NCI-H748 treated with DMSO at 0.1 percent for 48 hours (cell line): ENCODE measurements at regions not wholly inside any gene's neighbourhood (a gene's known extent, or its start where the extent isn't known, plus 50 kb on each side); places are given as distances from the start of the nearest gene placed in this dataset.
A peak's percentile ranks its signal among the peaks of the same experiment; 100 is the strongest.

Experiments
- DNase-seq: peaks from one replicate; lab custom pipeline; 2025; lab: John Stamatoyannopoulos, UW

DNA sequence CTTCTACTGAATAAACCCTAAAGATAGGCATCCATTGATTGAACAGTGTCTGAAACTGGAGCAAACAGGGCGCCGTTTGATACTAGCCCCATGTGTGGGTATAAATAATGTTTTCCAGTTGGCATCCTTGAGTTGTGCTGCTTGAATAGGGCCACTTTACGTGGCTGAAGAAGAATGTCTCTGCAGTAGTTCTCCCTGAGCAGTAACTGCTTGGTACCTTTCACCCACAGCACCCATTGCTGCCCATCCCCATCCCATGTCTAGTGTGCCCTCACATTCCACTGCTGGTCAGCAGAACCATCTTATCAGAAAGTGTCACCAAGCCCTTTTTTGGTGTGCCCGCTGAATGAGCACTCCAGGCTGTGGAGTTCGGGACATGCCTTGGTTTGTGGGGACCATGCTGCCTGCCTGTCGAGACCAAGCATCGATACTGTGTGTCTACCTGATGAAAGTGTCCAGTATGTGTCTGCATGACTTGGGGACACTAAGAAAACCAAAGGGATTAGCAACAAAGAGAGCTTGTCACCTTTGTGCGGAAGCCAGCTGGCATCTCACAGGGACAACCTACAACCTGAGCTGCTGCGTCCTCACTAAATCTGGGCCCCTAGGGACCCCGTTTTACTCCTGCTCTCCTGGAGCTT, 162.0 kb downstream of the TM9SF2 start:
- DNase-seq: no peak

DNA sequence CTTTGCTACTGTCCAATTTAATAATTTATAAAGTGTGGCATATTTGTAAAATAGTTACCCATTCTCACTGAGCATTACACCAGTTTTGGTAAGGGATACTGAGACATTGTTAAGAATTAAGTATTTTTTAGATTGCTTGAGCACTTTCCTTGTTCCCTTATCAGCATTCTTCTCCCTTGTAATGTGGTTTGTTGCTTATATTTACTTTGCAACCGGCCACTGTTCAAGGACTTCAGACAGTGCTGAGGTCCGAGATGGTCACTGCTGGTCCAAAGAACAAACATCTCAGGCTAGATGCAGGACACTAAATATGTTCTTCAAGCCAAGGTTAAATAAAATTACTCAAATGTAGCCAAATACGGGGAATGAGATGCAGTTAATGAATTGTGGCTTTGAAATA, 161.4 kb downstream of the TM9SF2 start:
- no peak for DNase-seq

DNA sequence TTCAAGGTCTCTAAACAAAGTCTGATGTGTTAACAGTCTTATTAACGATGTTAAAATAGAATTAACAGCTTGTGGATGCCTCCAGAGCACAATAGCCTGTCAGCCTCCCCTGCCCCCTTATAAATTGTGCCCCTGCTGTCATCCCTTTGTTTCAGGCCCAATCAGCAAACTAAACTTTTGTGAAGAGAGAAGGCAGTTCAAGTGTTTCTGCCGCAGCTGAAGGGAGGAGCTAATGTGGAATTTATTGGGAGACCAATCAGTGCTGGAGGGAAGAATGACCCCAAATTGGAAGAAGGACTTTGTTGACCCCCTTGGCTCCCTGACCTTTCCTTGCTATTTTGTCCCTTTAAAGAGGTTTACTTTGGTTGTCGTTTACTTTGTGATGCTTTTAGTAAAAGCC, 160.5 kb downstream of the TM9SF2 start:
- DNase-seq: peak; percentile 23

DNA sequence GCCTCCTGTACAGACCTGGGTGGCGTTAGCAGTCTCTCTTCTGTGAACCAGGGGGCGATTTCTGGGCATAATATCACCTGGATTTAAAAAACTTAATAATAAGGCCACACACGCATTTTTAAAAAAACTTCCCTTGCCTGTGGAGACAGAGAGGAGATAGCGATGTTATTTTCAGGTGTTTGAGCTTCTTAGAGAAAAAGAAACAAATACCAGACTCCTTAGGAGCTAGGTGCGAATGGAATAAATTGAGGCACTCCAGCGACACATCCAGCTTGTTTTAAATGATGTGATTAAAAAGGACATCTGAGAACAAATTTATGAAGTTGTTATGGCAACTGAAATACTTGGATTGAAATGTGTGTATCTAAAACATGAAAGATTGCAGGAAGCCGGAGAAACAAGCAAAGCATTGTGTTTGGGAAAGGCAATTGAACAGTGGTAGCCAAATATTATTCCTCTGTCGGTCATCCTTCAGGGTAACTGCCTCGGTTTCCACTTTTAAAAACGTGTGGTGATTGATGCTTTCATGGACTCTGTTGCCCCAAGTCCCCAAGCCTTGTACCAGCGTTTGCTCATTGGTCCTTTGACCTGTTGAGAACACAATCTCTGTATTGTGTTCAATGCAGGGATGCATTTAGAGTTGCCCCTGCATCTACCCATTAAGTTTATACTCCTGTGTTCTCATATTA, 158.7 kb downstream of the TM9SF2 start:
- DNase-seq: peak; percentile 62

DNA sequence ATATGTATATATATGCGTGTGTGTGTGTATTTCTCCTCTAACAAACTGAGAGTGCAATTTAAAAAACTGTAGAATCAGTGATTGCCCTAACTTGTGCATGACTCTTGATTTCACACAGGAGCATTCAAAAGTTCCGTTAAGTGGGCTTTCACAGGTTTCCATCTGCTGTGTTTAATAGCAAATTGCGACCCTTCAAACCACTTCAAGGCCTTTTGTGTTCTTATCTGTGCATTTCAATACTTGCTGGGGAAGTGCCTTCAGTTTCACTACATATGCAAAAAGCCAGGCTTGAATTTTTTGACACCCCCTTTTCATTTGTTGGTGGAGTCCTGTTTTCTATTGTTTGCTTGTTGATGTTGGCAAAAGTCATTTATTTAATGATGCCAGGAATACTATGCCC, 158.0 kb downstream of the TM9SF2 start:
- peak; percentile 64 for DNase-seq

DNA sequence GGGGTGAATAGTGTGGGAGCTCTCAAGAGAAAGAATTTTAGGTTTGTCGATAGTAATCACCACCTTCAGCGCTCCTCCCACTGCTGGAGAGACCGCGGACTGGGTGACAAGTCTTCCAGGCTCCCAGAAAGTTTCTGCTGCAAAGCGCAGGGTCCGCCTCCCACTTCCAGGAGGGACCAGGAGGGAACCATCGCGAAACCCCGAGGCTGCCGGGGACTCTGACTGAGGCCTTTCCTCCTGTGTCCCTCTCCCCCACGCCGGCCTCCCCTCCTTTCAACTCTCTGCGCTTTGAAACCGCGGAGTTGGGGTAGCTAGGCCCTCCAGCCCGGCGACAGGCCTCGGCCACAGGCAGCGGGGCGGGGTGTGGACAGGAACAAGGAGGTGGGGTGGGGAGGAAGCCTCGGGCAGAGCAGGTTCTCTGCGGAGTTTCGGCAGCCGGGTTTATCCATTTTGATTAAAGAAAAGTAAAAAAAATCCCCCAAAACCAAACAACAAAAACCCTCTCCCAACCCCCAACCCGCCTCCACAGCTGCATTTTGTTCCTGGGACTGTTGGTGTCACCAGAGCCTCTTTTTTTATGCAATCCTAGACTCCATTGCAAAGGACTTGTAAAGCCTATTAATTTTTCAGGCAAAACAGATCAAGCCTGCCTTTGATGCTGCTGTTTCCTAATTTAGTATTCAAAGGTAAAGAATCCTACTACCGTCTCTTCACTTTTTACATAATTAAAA, 157.2 kb downstream of the TM9SF2 start:
- peak; percentile 90 for DNase-seq

DNA sequence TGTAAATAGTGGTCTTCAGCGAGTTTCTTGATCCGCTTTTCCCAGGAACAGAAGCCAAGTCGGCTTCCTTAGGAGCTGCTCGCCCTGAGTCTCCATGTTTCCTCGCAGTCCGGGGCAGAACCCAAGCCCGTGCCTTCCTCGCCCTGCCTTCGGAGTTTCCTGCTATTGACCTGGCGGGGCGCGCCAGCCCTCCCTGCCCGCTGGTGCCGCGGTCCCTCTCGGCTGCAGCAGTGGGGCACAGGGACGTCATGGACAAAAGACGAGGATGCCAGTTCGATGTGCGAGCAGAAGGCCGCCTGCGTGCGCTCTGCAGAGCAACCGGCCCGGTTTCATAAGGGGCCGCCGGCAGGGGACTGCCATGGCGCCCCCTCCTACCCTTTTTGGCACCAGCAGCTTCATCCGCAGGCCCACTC, 156.6 kb downstream of the TM9SF2 start:
- DNase-seq: peak; percentile 73

DNA sequence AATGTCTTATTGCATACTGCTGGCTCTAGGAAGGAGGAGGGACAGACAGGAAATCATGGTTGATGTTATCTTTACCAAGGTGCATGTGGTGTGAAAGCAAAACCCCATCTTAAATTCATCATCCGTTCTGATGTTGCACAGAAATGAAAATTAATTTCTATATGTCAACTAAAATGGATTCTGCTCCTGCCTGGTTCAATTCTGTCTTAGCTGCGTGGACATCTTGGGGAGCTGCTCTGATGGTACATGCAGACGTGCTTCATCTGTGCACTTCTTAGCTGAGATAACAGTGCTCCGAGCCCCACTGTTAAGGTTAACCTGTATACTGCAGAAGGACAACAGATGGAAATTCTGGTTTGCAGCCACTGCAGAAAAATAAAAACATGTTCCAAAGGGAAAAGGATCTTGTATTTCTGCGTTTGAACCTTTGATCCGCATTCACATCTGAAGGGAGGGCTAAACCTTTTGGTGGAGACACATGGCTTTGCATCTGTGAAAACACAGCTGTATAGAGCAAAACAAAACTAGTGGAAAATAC, 155.6 kb downstream of the TM9SF2 start:
- DNase-seq: peak; percentile 61

DNA sequence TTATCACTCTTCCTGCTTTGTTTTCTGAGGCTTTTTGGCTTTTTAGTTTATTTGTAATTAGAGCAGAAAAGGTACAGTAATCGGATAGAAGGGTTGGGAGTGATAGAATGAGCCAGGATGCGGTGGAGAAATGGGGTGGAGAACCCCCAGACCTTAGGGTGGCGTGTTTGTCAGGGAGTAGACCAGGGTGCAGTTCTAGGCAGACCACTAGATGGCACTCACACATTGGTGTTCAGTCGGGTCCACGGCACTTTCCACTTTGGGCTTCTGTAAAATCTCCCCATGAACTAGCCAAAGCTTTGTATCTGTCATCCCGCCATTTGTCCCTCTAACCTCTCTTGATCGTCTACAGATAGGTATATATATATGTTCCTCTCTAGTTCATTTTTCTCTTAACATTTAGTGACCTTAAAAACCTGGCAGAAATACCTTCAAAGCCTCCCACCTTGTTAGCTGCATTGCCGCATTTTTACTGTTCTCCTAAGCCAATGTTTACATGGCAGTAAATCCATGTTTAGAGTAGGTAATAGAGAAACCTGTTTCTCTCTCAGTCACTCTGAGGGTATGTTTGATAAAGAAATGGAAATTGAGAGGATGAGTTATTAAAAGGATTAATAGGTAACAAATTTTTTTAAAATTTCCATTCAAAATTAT, 154.9 kb downstream of the TM9SF2 start:
- peak; percentile 94 for DNase-seq

DNA sequence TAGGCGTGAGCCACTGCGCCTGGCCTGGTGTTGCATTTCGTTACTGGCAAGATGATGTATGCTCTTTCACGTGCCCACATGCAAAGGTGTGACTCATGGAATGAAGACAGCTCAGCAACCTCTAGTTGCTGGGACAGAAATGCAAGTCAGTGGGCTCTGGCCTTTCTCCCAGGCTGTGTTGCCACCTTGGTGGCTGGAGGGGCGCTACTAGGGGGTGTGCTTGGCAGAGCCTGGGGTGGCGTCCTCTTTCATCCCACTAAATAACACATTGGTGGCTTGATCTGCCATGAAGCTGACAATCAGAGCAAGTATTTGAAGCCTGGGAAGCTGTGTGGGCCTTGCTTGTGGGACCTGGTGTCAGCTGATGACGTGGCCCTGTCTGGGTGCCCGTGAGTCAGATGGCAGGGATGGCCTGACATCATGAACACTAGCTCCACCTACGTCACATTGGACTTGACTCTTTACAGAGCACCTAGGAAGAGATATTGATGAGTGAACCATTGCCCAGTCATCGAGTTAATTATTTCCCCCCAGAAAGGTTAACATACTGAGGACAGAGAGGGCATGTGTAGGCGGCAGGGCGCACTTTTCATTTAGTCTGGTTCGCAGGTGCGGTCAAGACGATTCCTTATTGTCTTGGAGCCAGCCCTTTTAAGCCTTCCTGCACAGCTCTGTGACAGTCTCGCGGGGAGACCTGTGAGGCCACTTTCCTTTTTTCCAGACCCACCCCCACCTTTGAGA, 154.2 kb downstream of the TM9SF2 start:
- DNase-seq: no peak

DNA sequence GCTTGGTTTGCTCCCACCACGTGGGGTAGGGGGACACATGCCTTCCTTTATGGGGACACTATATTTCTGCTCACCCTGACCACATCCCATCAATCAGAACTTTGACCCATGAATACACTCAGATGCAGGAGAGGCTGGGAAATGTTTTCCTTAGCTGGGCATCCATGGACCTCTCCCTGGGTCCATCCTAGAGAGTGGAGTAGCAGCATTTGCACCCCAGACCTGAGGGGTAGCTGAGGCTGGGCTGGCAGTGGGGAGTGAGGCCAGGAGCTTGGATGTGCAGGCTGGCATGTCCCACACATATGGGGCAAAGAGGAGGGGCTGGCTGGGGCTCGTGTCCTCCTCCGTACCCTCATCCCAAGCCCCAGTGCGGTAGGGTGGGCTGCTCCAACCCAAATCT, 152.8 kb downstream of the TM9SF2 start:
- no peak for DNase-seq

DNA sequence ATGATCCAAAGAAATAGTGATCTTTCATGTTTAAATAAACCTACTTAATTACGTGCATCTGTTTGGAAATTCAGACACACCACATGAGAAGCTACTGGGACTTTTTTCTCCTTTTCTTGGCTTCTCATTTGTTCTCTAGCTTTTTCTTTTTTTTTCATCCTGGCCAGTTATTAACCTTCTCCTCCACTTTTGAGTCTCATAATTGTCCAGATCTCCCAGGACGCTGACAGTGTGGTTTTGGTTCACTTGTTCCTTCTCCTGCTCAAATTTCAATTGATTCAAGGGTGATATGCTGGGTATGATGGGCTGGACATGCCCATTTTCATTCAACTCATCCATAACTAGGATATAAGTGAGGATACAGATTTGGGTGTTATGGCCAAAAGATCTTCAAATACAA, 152.3 kb downstream of the TM9SF2 start:
- no peak for DNase-seq

DNA sequence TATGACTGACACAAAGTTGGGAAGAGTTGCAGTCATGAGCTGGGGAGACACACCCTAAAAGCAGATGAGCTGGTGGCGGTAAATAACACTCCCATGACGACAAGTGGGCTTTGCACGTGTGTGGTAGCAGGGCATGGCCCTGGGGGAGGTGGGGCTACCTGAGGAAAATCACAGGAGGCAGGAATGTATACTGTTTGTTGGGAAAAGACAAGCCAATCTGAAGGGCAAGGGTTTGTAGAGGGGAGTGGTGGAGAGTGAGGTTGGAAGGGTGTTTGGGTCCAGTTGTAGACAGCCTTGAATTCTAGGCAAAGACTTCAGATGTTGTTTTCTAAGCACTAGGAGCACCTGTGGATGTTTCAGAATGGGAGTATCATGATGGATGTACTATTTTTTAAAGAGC, 151.6 kb downstream of the TM9SF2 start:
- DNase-seq: no peak

DNA sequence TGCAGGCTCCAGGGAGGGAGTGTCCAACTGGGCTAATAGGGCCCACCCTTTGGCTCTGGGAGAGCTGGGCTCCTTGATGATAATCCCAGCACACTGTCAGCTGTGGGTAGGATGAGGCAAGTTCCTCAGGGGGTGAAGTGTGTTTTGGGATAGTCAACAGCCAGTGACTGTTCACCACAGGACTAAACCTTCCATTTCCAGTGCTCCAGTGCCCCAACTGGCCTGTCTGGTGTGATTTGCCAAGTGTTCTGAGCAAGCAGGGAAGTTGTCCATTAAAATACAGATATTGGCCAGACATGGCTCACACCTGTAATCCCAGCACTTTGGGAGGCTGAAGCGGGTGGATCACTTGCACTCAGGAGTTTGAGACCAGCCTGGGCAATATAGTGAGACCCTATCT, 150.9 kb downstream of the TM9SF2 start:
- DNase-seq: no peak

DNA sequence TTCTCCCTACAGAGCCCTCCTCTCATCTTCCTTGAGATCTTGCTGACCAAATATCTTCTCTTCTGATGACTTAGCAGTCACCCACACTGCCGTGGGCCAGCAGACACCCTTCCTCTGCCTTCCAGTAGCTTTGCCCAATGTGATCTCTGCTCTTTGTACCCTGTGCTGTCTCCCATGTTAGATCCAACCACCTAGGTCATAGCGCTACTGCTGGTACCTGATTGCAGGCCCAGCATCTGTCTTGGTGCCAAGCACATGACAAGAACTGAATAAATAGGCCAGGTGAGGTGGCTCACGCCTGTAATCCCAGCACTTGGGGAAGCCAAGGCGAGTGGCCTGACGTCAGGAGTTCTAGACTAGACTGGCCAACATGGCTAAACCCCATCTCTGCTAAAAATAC, 149.7 kb downstream of the TM9SF2 start:
- no peak for DNase-seq

DNA sequence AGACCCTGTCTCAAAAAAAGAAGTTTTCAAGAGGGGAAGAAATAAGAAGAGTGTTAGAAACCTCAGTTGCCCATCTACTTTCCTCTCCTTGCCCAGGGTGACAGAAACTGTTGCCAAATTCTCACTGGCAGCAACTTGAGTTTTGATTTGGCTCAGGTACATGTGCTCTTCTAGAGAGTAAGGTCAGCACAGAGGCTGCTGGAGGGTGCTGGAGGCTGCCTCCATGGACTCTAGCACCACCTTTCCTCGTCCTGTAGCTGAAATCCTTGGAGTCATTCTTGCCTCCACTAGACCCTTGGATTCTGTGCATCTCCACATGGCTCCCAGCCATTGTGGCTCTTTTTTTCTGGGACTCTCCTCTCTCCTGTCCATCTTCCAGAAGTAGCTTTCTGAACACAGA, 149.1 kb downstream of the TM9SF2 start:
- DNase-seq: no peak

DNA sequence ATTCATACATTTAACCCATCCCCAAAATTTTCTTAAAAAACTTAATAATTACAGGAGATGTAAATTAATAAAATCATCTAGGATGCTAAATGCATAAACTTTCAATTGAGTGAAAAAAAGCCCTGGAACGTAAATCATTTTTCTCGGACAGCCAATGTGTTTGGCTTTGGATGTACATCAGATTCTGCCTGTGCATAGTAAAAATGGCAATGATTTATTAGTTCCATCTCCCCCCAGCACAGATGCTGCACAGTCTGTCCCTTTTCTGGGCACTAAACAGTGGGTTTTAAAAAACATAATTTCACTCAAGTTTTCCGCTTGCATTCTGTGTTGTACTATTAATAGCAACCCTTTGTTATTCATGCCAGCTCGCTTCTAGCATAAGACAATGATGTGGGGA, 147.7 kb downstream of the TM9SF2 start:
- DNase-seq: no peak

DNA sequence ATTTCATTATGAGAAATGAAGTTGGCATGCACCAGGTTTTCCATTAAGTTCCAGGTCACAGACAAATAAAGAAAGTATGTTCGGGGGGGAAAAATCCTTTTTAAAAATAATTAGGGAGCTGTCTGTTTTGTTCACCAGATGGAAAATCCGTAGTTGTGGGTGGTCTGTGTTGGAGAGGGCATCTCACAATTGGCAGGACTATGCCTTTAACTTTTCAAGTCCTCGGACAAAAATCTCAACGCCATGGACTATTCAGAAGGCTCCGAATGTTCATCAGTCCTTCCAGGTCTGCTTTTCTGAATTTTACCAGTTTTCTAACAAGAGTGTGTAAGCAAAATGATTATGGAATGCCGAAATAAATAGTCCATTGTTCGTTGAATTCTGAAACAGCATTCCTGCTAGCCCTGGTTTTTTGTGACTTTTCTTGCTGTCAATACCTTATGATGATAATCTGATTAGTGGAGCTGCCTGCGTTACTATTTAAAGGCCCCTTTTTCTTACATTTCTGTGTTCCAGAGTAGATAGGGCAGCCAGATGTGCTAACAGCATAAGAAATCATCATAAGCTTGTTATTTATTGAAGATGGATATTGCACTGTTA, 146.9 kb downstream of the TM9SF2 start:
- DNase-seq: no peak

DNA sequence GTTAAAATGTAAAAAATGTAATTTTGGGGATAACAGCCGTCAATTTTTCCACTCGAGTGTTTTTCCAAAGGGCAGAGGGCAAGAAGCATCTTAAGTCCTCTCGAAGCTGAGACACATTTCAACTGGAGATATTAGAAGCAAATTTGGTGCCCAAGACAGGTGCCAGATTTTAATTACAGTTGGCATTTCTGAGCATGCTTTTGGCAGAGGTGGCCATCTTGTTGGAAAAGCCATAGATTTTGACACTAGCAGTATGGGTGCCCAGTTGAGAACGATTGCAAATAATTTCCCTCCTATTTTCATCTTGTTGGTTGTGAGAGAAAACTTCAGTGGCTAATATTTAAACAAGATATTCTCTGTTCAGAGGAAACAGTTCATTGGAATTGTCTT, 146.3 kb downstream of the TM9SF2 start:
- no peak for DNase-seq

DNA sequence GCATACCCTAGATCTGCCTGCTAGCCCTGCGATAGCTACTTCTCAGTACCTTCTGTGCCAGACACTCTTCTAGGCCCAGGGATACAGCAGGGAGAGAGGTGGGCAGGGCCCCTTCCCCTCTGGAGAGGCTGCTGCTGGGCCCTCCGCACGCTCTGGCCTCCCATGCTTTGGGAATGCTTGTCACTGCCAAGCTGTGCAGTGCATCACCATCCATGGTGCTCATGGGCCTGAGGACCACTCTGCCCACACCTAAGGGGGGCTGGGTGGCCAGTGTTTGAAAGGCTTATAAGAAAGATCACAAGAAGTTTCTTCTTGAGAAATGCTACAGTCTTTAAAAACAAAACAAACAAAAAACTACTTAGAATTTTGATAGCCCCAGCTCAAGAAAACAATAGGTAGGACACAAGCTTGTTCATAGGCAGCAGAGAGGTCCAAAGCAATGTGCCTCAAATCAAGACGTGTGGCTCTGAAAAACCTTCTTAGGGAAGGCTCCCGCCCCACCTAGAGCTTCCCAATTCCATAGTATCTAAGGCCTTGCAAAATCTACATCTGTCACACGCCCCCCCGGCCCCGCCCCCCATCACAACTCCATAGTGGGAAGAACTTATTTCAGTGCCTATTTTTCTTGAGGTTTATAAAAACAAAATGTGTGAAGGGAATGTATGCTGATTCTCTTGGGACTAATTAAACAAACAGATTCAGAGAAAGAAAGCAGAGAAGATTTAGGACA, 145.8 kb downstream of the TM9SF2 start:
- no peak for DNase-seq

DNA sequence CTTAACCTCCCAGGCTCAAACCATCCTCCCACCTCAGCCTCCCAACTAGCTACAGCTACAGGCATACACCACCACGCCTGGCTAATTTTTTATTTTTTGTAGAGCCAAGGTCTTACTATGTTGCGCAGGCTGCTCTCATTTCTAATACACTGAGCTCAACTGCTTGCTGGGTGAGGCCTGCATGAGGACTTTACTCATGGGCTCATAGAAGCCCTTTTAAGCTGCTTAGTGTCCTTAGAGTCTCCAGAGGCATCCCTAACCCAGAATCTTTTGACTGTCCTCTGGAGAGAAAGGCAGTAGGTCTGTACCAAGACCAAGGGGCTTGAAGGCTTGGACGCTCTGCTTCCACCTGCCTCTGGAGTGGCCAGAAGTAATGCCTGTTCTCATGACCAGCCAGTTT, 141.6 kb downstream of the TM9SF2 start:
- DNase-seq: no peak
